Endothelial cell of umbilical vein (primary cell): ENCODE measurements at regions not wholly inside any gene's neighbourhood (a gene's known extent, or its start where the extent isn't known, plus 50 kb on each side); places are given as distances from the start of the nearest gene placed in this dataset.

ENCODE experiments used
- EZH2 ChIP-seq: IDR thresholded peaks from 2 replicates; pipeline ENCODE4 v1.6.1; 2012; ENCODE audit warnings: borderline replicate concordance, low read depth, mild to moderate bottlenecking, moderate library complexity, low read length, inconsistent platforms; ENCODE audit not compliant: severe bottlenecking
- FOS ChIP-seq: IDR thresholded peaks from 2 replicates; pipeline ENCODE4 v1.6.1; 2011; ENCODE audit warnings: mild to moderate bottlenecking, low read length, moderate library complexity, borderline replicate concordance; ENCODE audit not compliant: insufficient read depth
- GATA2 ChIP-seq: IDR thresholded peaks from 2 replicates; pipeline ENCODE4 v1.7.0; 2011; ENCODE audit warnings: low read depth, mild to moderate bottlenecking, moderate library complexity, mixed read lengths, low read length; ENCODE audit not compliant: insufficient read length, insufficient read depth
- JUN ChIP-seq: IDR thresholded peaks from 2 replicates; pipeline ENCODE4 v1.6.1; 2011; ENCODE audit warnings: borderline replicate concordance, low read depth; ENCODE audit not compliant: insufficient read length, insufficient read depth
- MAX ChIP-seq: IDR thresholded peaks from 2 replicates; pipeline ENCODE4 v1.6.1; 2011; ENCODE audit not compliant: insufficient read depth, insufficient read length
- MYC ChIP-seq: IDR thresholded peaks from one replicate; pipeline ENCODE4 v1.6.1; 2011; ENCODE audit warnings: mild to moderate bottlenecking, low read depth, low read length
- POLR2A ChIP-seq: IDR thresholded peaks from 2 replicates; pipeline ENCODE4 v1.6.1; 2012; ENCODE audit warnings: low read depth, mild to moderate bottlenecking, control low read depth, low read length
- POLR2AphosphoS5 ChIP-seq: IDR thresholded peaks from 2 replicates; pipeline ENCODE4 v1.6.1; 2012; ENCODE audit warnings: low read depth, mild to moderate bottlenecking, control low read depth, low read length, moderate library complexity; ENCODE audit not compliant: insufficient read depth
- TF ChIP-seq, protein P1 (sequence below), 2 donors: IDR thresholded peaks; 1 replicate in 1 of 2; 2 replicates in 1 of 2; pipeline ENCODE4 v1.5.1; 2011; ENCODE audit warnings: low read length in 2 of 2, mild to moderate bottlenecking in 2 of 2, moderate library complexity in 2 of 2, control low read depth in 1 of 2, inconsistent platforms in 1 of 2, low read depth in 1 of 2; ENCODE audit not compliant: insufficient read depth in 1 of 2; ENCODE audit errors: extremely low read depth in 1 of 2

DNA sequence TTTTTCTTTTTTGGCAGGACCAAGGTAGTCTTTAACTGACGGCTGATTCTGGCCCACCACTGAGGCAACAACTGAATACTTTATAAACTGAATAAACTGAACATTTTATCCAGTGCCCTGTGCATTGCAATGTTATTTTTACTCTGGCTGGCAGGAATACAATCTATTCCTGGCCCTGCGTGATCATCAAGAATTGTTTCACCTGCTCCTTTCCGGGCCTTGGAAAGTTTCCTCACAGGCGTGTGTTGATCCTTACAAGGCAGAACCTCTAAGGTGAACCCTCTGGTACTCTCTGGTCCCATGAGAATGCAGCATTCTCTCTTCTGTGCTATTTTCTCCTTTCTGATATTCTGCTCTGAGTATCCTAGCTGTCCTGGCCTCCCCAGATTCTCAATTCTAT, 113.7 kb upstream of the KLHL29 start:
- TF ChIP-seq MAX (no peak), JUN (no peak), POLR2A (no peak), FOS (no peak), EZH2 (no peak), POLR2AphosphoS5 (no peak), MYC (no peak), GATA2 (no peak)
- TF ChIP-seq, protein P1, sequence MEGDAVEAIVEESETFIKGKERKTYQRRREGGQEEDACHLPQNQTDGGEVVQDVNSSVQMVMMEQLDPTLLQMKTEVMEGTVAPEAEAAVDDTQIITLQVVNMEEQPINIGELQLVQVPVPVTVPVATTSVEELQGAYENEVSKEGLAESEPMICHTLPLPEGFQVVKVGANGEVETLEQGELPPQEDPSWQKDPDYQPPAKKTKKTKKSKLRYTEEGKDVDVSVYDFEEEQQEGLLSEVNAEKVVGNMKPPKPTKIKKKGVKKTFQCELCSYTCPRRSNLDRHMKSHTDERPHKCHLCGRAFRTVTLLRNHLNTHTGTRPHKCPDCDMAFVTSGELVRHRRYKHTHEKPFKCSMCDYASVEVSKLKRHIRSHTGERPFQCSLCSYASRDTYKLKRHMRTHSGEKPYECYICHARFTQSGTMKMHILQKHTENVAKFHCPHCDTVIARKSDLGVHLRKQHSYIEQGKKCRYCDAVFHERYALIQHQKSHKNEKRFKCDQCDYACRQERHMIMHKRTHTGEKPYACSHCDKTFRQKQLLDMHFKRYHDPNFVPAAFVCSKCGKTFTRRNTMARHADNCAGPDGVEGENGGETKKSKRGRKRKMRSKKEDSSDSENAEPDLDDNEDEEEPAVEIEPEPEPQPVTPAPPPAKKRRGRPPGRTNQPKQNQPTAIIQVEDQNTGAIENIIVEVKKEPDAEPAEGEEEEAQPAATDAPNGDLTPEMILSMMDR (IDR thresholded peaks at IDR 0.05; ENCODE audit: extremely low read depth in 1 of 2, insufficient read depth in 1 of 2, low read depth in 1 of 2, low read length in 2 of 2), result no peak
